OCI-LY7 (cell line): ENCODE measurements at regions not wholly inside any gene's neighbourhood (a gene's known extent, or its start where the extent isn't known, plus 50 kb on each side); places are given as distances from the start of the nearest gene placed in this dataset.

ENCODE experiments used
- BruUV-seq: library from RNA; stranded (reverse); fragments of 400-500 nt; replicated peaks from 2 replicates; lab custom pipeline; 2021; lab: Mats Ljungman, UMichigan
- CTCF ChIA-PET: fragments of 300-600 bp; sonication (Branson Sonifier 250); formaldehyde crosslinking; loops from one replicate; lab custom pipeline; 2022; ENCODE audit warnings: antibody characterized with exemption; ENCODE audit not compliant: unreplicated experiment; lab: Charles Lee
- POLR2A ChIA-PET: fragments of 300-600 bp; sonication (Branson Sonifier 250); formaldehyde crosslinking; loops from one replicate; lab custom pipeline; 2022; ENCODE audit warnings: antibody characterized with exemption; lab: Charles Lee
- DNase-seq: peaks from one replicate; pipeline ENCODE4 v3.0.0-alpha.2; 2015; ENCODE audit warnings: low spot score
- H2AFZ ChIP-seq: fragments of 200-600 bp; sonication (generic), shearing (Covaris generic); 2 replicates; pipeline ENCODE4 v1.6.1; 2014; ENCODE audit warnings: mild to moderate bottlenecking, antibody characterized with exemption, low read length, moderate library complexity
- H3K27ac ChIP-seq: fragments of 200-600 bp; sonication (generic); 2 replicates; pipeline ENCODE4 v1.5.1; 2014; ENCODE audit warnings: mixed run types, low read depth, mild to moderate bottlenecking, moderate library complexity, low read length, inconsistent platforms; ENCODE audit not compliant: poor library complexity, severe bottlenecking
- H3K36me3 ChIP-seq: fragments of 200-600 bp; sonication (generic); 2 replicates; pipeline ENCODE4 v1.6.1; 2014; ENCODE audit warnings: mild to moderate bottlenecking, antibody characterized with exemption, low read length, moderate library complexity, mixed read lengths; ENCODE audit not compliant: insufficient read depth
- H3K4me1 ChIP-seq: fragments of 200-600 bp; sonication (generic); 2 replicates; pipeline ENCODE4 v1.5.1; 2014; ENCODE audit warnings: mild to moderate bottlenecking, low read length; ENCODE audit not compliant: insufficient read depth, poor library complexity, severe bottlenecking
- H3K4me2 ChIP-seq: fragments of 200-600 bp; sonication (generic); 2 replicates; pipeline ENCODE4 v1.6.1; 2014; ENCODE audit warnings: mild to moderate bottlenecking, low read length
- H3K4me3 ChIP-seq: fragments of 200-600 bp; sonication (generic); 2 replicates; pipeline ENCODE4 v1.5.1; 2014; ENCODE audit warnings: mild to moderate bottlenecking, low read depth, low read length; ENCODE audit not compliant: poor library complexity, severe bottlenecking
- H3K79me2 ChIP-seq: fragments of 200-600 bp; sonication (generic); 2 replicates; pipeline ENCODE4 v1.6.1; 2016; ENCODE audit warnings: low read depth, mild to moderate bottlenecking, low read length, moderate library complexity, mixed read lengths; ENCODE audit not compliant: insufficient read depth
- H3K9me2 ChIP-seq: fragments of 200-600 bp; sonication (generic); 2 replicates; pipeline ENCODE4 v1.6.1; 2016; ENCODE audit warnings: mild to moderate bottlenecking, low read length, mixed read lengths; ENCODE audit not compliant: insufficient read depth
- H3K9me3 ChIP-seq: fragments of 200-600 bp; sonication (generic); 2 replicates; pipeline ENCODE4 v1.6.1; 2014; ENCODE audit warnings: mild to moderate bottlenecking, mixed run types, low read length, mixed read lengths
- H4K20me1 ChIP-seq: fragments of 200-600 bp; sonication (generic); 2 replicates; pipeline ENCODE4 v1.6.1; 2014; ENCODE audit warnings: mild to moderate bottlenecking, antibody characterized with exemption, low read length, moderate library complexity, mixed read lengths; ENCODE audit not compliant: insufficient read depth
- CTCF ChIP-seq: fragments of 200-600 bp; sonication (generic); conservative IDR thresholded peaks from 2 replicates; pipeline ENCODE4 v1.5.1; 2014; ENCODE audit warnings: mild to moderate bottlenecking, antibody characterized with exemption, low read length, moderate library complexity, mixed read lengths
- EZH2phosphoT487 ChIP-seq: fragments of 200-600 bp; sonication (generic); IDR thresholded peaks from 2 replicates; pipeline ENCODE4 v1.6.1; 2018; ENCODE audit warnings: low read depth, borderline replicate concordance, mild to moderate bottlenecking, mixed run types, antibody characterized with exemption, low read length, moderate library complexity, mixed read lengths
- intact Hi-C: fragments of 100-400 bp; cut with micrococcal nuclease; formaldehyde crosslinking; loops from one replicate; pipeline ENCODE4 v1.10.0; 2022; ENCODE audit not compliant: unreplicated experiment

GRCh38 chr11:44496391-44496790, 69.1 kb upstream of the CD82 start:
- H3K4me2 ChIP-seq: no peak overlapping the region
- TF ChIP-seq CTCF (no peak), EZH2phosphoT487 (no peak)
- BruUV-seq: no TSS peak
- H3K9me2 ChIP-seq: no peaks in the 10 kb centered on the region
- no peak overlapping the region for H2AFZ ChIP-seq
- intact Hi-C loops: no loop called here
- H3K4me3 ChIP-seq: no peak overlapping the region
- POLR2A ChIA-PET: no interaction called here
- H3K27ac ChIP-seq: no peak overlapping the region
- H3K36me3 ChIP-seq: no peaks in the 10 kb centered on the region
- no peaks in the 10 kb centered on the region for H3K79me2 ChIP-seq
- no peaks in the 10 kb centered on the region for H3K9me3 ChIP-seq
- no peaks in the 10 kb centered on the region for H4K20me1 ChIP-seq
- no peaks in the 10 kb centered on the region for H3K4me1 ChIP-seq
- CTCF ChIA-PET: no interaction called here
- no peak for DNase-seq

- no peak for TF ChIP-seq EZH2phosphoT487
- no peak for TF ChIP-seq CTCF
- DNase-seq: no peak
- no peaks in the 10 kb centered on the region for H3K36me3 ChIP-seq
- H3K4me3 ChIP-seq: no peak overlapping the region
- H2AFZ ChIP-seq: no peak overlapping the region
- intact Hi-C loops: no loop called here
- no peaks in the 10 kb centered on the region for H3K9me2 ChIP-seq
- H3K27ac ChIP-seq: no peak overlapping the region
- H3K4me2 ChIP-seq: no peak overlapping the region
- no peaks in the 10 kb centered on the region for H3K79me2 ChIP-seq
- CTCF ChIA-PET: no interaction called here
- POLR2A ChIA-PET: no interaction called here
- H3K9me3 ChIP-seq: no peaks in the 10 kb centered on the region
- H3K4me1 ChIP-seq: no peaks in the 10 kb centered on the region
- no peaks in the 10 kb centered on the region for H4K20me1 ChIP-seq
- no TSS peak for BruUV-seq
Observed at GRCh38 chr11:44498089-44498871, 67.2 kb upstream of the CD82 start.

- ChIA-PET CTCF (no interaction called here), POLR2A (interaction anchor here (1.2 kb wide), 1 partner anchor 14 kb away, joined by 3 read pairs; no protein-coding TSS in a partner anchor)
- H3K4me1 ChIP-seq: no peaks in the 10 kb centered on the region
- no peak overlapping the region for H2AFZ ChIP-seq
- H3K9me3 ChIP-seq: no peaks in the 10 kb centered on the region
- DNase-seq: no peak
- intact Hi-C loops: no loop called here
- H3K4me3 ChIP-seq: no peak overlapping the region
- H3K9me2 ChIP-seq: no peaks in the 10 kb centered on the region
- H3K79me2 ChIP-seq: no peaks in the 10 kb centered on the region
- H3K4me2 ChIP-seq: no peak overlapping the region
- no peak overlapping the region for H3K27ac ChIP-seq
- TF ChIP-seq EZH2phosphoT487 (no peak), CTCF (no peak)
- no TSS peak for BruUV-seq
- H4K20me1 ChIP-seq: no peaks in the 10 kb centered on the region
- H3K36me3 ChIP-seq: no peaks in the 10 kb centered on the region
Observed at GRCh38 chr11:44502506-44502905, 63.0 kb upstream of the CD82 start.
